Endothelial cell of umbilical vein (primary cell): ENCODE measurements at regions not wholly inside any gene's neighbourhood (a gene's known extent, or its start where the extent isn't known, plus 50 kb on each side); places are given as distances from the start of the nearest gene placed in this dataset.

Source experiments
- BruUV-seq: library from RNA; stranded (reverse); fragments of 400-500 nt; replicated peaks from 2 replicates; lab custom pipeline; 2021; lab: Mats Ljungman, UMichigan
- CTCF ChIA-PET: fragments of 300-600, 350-600 bp; sonication (Branson Sonifier 250); formaldehyde crosslinking; loops from one replicate; lab custom pipeline; 2021; ENCODE audit warnings: antibody characterized with exemption, inconsistent platforms; lab: Charles Lee
- POLR2A ChIA-PET: fragments of 300-600, 350-600 bp; sonication (Branson Sonifier 250); formaldehyde crosslinking; loops from one replicate; lab custom pipeline; 2021; ENCODE audit warnings: antibody characterized with exemption, inconsistent platforms; lab: Charles Lee
- DNase-seq: peaks from one replicate; pipeline ENCODE4 v3.0.0-alpha.2; 2011; ENCODE audit warnings: low read depth, low spot score
- FAIRE-seq: peaks from 2 replicates; lab custom pipeline; 2011; peaks lifted over from hg19 to GRCh38; lab: Jason Lieb, UNC
- H2AFZ ChIP-seq: 2 replicates; pipeline ENCODE4 v1.6.0; 2012; ENCODE audit warnings: low read depth, low read length, control low read depth, inconsistent platforms
- H3K27ac ChIP-seq: 2 replicates; pipeline ENCODE4 v1.5.1; 2011; ENCODE audit warnings: low read depth, mild to moderate bottlenecking, control low read depth, low read length, moderate library complexity; ENCODE audit not compliant: insufficient read depth
- H3K27me3 ChIP-seq, 2 experiments: 2 replicates each; pipeline versions ENCODE4 v1.6.0 to v1.6.1; 2011; ENCODE audit warnings: low read length in 2 of 2, mixed read lengths in 1 of 2; ENCODE audit not compliant: control insufficient read depth in 2 of 2, insufficient read depth in 2 of 2
- H3K36me3 ChIP-seq, 2 experiments: 2 replicates in 1 of 2; 3 replicates in 1 of 2; pipeline ENCODE4 v1.5.1; 2011; ENCODE audit warnings: low read length in 2 of 2, mild to moderate bottlenecking in 1 of 2, moderate library complexity in 1 of 2; ENCODE audit not compliant: control insufficient read depth in 2 of 2, insufficient read depth in 2 of 2; ENCODE audit errors: extremely low read depth in 1 of 2
- H3K4me1 ChIP-seq: 3 replicates; pipeline ENCODE4 v1.5.1; 2011; ENCODE audit warnings: mild to moderate bottlenecking, low read length; ENCODE audit not compliant: control insufficient read depth, insufficient read depth; ENCODE audit errors: extremely low read depth
- H3K4me2 ChIP-seq: 2 replicates; pipeline ENCODE4 v1.6.1; 2011; ENCODE audit warnings: low read length, control low read depth, mixed read lengths; ENCODE audit not compliant: insufficient read depth
- H3K4me3 ChIP-seq, 3 experiments: fragments of 200-600 bp in 1 of 3; sonication (generic), shearing (Covaris generic) in 1 of 3; replicated peaks in 1 of 3; 2 replicates each; pipeline ENCODE4 v1.5.1; 2011 to 2016; ENCODE audit warnings: control low read depth in 3 of 3, low read length in 3 of 3, mild to moderate bottlenecking in 2 of 3, inconsistent platforms in 1 of 3, low read depth in 1 of 3, moderate library complexity in 1 of 3; ENCODE audit not compliant: insufficient read depth in 1 of 3
- H3K79me2 ChIP-seq: 2 replicates; pipeline ENCODE4 v1.6.0; 2012; ENCODE audit warnings: low read length, inconsistent platforms; ENCODE audit not compliant: control insufficient read depth, insufficient read depth
- H3K9ac ChIP-seq: replicated peaks from 2 replicates; pipeline ENCODE3; 2011; ENCODE audit warnings: low read length, control low read depth; ENCODE audit not compliant: insufficient read depth; ENCODE audit errors: extremely low read depth
- H3K9me1 ChIP-seq: replicated peaks from 3 replicates; pipeline ENCODE4 v1.6.0; 2011; ENCODE audit warnings: mild to moderate bottlenecking, low read length; ENCODE audit not compliant: control insufficient read depth, insufficient read depth; ENCODE audit errors: extremely low read depth
- H3K9me3 ChIP-seq: replicated peaks from 2 replicates; pipeline ENCODE4 v1.5.1; 2012; ENCODE audit warnings: low read length, inconsistent platforms; ENCODE audit not compliant: control insufficient read depth, insufficient read depth
- H4K20me1 ChIP-seq: replicated peaks from 2 replicates; pipeline ENCODE3; 2011; ENCODE audit warnings: mild to moderate bottlenecking, low read length; ENCODE audit not compliant: control insufficient read depth, insufficient read depth; ENCODE audit errors: extremely low read depth
- EZH2 ChIP-seq: IDR thresholded peaks from 2 replicates; pipeline ENCODE4 v1.6.1; 2012; ENCODE audit warnings: borderline replicate concordance, low read depth, mild to moderate bottlenecking, moderate library complexity, low read length, inconsistent platforms; ENCODE audit not compliant: severe bottlenecking
- FOS ChIP-seq: IDR thresholded peaks from 2 replicates; pipeline ENCODE4 v1.6.1; 2011; ENCODE audit warnings: mild to moderate bottlenecking, low read length, moderate library complexity, borderline replicate concordance; ENCODE audit not compliant: insufficient read depth
- GATA2 ChIP-seq: IDR thresholded peaks from 2 replicates; pipeline ENCODE4 v1.7.0; 2011; ENCODE audit warnings: low read depth, mild to moderate bottlenecking, moderate library complexity, mixed read lengths, low read length; ENCODE audit not compliant: insufficient read length, insufficient read depth
- JUN ChIP-seq: IDR thresholded peaks from 2 replicates; pipeline ENCODE4 v1.6.1; 2011; ENCODE audit warnings: borderline replicate concordance, low read depth; ENCODE audit not compliant: insufficient read length, insufficient read depth
- MYC ChIP-seq: IDR thresholded peaks from one replicate; pipeline ENCODE4 v1.6.1; 2011; ENCODE audit warnings: mild to moderate bottlenecking, low read depth, low read length
- POLR2A ChIP-seq: IDR thresholded peaks from 2 replicates; pipeline ENCODE4 v1.6.1; 2012; ENCODE audit warnings: low read depth, mild to moderate bottlenecking, control low read depth, low read length
- POLR2AphosphoS5 ChIP-seq: IDR thresholded peaks from 2 replicates; pipeline ENCODE4 v1.6.1; 2012; ENCODE audit warnings: low read depth, mild to moderate bottlenecking, control low read depth, low read length, moderate library complexity; ENCODE audit not compliant: insufficient read depth
- dilution Hi-C: fragments of 300-500 bp; cut with MboI; formaldehyde crosslinking; loops from one replicate; pipeline ENCODE4 v1.15.0; 2019; ENCODE audit warnings: low sequenced_read_pairs; ENCODE audit not compliant: extremely low pct_ligation_motif_present
- intact Hi-C: fragments of 100-400 bp; cut with micrococcal nuclease; formaldehyde crosslinking; loops from one replicate; pipeline ENCODE4 v1.10.0; 2022
- TF ChIP-seq, protein P1 (sequence below), 2 donors: IDR thresholded peaks; 1 replicate in 1 of 2; 2 replicates in 1 of 2; pipeline ENCODE4 v1.5.1; 2011; ENCODE audit warnings: low read length in 2 of 2, mild to moderate bottlenecking in 2 of 2, moderate library complexity in 2 of 2, control low read depth in 1 of 2, inconsistent platforms in 1 of 2, low read depth in 1 of 2; ENCODE audit not compliant: insufficient read depth in 1 of 2; ENCODE audit errors: extremely low read depth in 1 of 2
- TF ChIP-seq, protein P2 (sequence below): IDR thresholded peaks from 2 replicates; pipeline ENCODE4 v1.6.1; 2011; ENCODE audit not compliant: insufficient read depth, insufficient read length

DNA sequence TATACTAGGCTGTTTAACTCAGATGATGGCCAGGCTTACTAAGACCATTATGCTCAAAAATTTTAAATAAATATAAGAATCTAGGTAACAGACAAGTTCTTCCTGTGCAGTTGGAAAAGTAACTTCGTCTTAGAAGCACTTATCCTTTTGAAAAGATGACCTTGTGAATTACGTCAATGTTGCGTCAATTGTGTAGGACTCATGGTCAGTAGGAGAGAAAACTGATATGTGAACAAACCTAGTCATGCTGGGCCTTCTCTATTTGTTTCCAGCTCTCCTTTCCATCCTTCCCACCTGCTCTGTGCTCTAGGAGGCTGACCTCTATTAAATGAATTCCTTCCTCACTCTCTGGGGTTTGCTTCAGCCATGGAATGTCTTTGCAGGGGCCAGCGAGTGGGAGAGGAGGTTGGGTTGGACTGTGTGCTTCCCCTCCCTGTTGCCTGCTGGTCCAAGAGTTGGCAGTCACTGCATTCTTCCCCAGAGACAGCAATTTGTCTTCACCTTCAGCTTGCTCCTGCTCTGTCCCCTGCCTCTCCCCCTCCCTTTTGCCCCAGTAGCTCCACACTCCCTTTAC, 128.0 kb upstream of the TNFAIP3 start:
- TF ChIP-seq POLR2AphosphoS5 = no peak
- TF ChIP-seq, protein P1, sequence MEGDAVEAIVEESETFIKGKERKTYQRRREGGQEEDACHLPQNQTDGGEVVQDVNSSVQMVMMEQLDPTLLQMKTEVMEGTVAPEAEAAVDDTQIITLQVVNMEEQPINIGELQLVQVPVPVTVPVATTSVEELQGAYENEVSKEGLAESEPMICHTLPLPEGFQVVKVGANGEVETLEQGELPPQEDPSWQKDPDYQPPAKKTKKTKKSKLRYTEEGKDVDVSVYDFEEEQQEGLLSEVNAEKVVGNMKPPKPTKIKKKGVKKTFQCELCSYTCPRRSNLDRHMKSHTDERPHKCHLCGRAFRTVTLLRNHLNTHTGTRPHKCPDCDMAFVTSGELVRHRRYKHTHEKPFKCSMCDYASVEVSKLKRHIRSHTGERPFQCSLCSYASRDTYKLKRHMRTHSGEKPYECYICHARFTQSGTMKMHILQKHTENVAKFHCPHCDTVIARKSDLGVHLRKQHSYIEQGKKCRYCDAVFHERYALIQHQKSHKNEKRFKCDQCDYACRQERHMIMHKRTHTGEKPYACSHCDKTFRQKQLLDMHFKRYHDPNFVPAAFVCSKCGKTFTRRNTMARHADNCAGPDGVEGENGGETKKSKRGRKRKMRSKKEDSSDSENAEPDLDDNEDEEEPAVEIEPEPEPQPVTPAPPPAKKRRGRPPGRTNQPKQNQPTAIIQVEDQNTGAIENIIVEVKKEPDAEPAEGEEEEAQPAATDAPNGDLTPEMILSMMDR (IDR thresholded peaks at IDR 0.05; ENCODE audit: extremely low read depth in 1 of 2, insufficient read depth in 1 of 2, low read depth in 1 of 2, low read length in 2 of 2) = no peak
- no peak for TF ChIP-seq JUN
- TF ChIP-seq FOS = no peak
- TF ChIP-seq, protein P2, sequence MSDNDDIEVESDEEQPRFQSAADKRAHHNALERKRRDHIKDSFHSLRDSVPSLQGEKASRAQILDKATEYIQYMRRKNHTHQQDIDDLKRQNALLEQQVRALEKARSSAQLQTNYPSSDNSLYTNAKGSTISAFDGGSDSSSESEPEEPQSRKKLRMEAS = no peak
- no peak for TF ChIP-seq EZH2
- no peak for TF ChIP-seq GATA2
- no peak for TF ChIP-seq MYC
- no peak for TF ChIP-seq POLR2A
- ChIA-PET CTCF (interaction anchor here (0.9 kb wide), 1 partner anchor 16 kb away, joined by 3 read pairs; no protein-coding TSS in a partner anchor), POLR2A (no interaction called here)
- Histone ChIP-seq H3K9me3 (no peaks in the 10 kb centered on the region), H4K20me1 (no peaks in the 10 kb centered on the region), H3K27me3 (no peaks in the 10 kb centered on the region), H3K27ac (no peak overlapping the region), H3K4me3 (no peak overlapping the region), H2AFZ (no peak overlapping the region), H3K4me1 (no peaks in the 10 kb centered on the region), H3K9ac (no peak overlapping the region), H3K4me2 (no peak overlapping the region), H3K9me1 (no peaks in the 10 kb centered on the region), H3K79me2 (no peaks in the 10 kb centered on the region), H3K36me3 (no peaks in the 10 kb centered on the region)
- BruUV-seq = no TSS peak
- FAIRE-seq (no peak), DNase-seq (no peak)
- intact Hi-C loops = no loop called here
- dilution Hi-C loops = loop anchor here (25.0 kb wide), 1 partner anchor 198 kb away; no protein-coding TSS in a partner anchor
